ENCODE measurements at regions not wholly inside any gene's neighbourhood (a gene's known extent, or its start where the extent isn't known, plus 50 kb on each side); places are given as distances from the start of the nearest gene placed in this dataset.

- no peak for DNase-seq
These were observed 457.7 kb upstream of the SYT1 start for GRCh38 chr12:78406828-78407227.

- DNase-seq, result no peak
These were observed 456.9 kb upstream of the SYT1 start for GRCh38 chr12:78407722-78408121.

- DNase-seq, result no peak
These were observed 450.5 kb upstream of the SYT1 start for GRCh38 chr12:78414071-78414470.

- DNase-seq, result peak in 1 of 14 donors; percentile 42
These were observed 445.7 kb upstream of the SYT1 start for GRCh38 chr12:78418919-78419318.

- no peak for DNase-seq
These were observed 445.1 kb upstream of the SYT1 start for GRCh38 chr12:78419513-78419912.

- no peak for DNase-seq
These were observed 443.6 kb upstream of the SYT1 start for GRCh38 chr12:78420991-78421390.

- DNase-seq, result no peak
These were observed 434.0 kb upstream of the SYT1 start for GRCh38 chr12:78430551-78430950.

- DNase-seq, result no peak
These were observed 432.6 kb upstream of the SYT1 start for GRCh38 chr12:78431931-78432330.

GRCh38 chr12:78439666-78440065 lies 424.9 kb upstream of the SYT1 start:
- no peak for DNase-seq

GRCh38 chr12:78441737-78442453 lies 422.7 kb upstream of the SYT1 start:
- no peak for DNase-seq

- DNase-seq, result no peak
These were observed 422.1 kb upstream of the SYT1 start for GRCh38 chr12:78442454-78442801.

- DNase-seq, result no peak
These were observed 418.0 kb upstream of the SYT1 start for GRCh38 chr12:78446555-78446954.

GRCh38 chr12:78447373-78447772 lies 417.2 kb upstream of the SYT1 start:
- DNase-seq, result no peak

GRCh38 chr12:78448692-78449091 lies 415.9 kb upstream of the SYT1 start:
- no peak for DNase-seq

- DNase-seq, result no peak
These were observed 408.6 kb upstream of the SYT1 start for GRCh38 chr12:78455991-78456390.

- DNase-seq, result no peak
These were observed 406.6 kb upstream of the SYT1 start for GRCh38 chr12:78457938-78458337.

- DNase-seq, result peak in 2 of 14 donors; percentile 0 to 45
These were observed 394.0 kb upstream of the SYT1 start for GRCh38 chr12:78470354-78471195.

GRCh38 chr12:78473136-78473535 lies 391.4 kb upstream of the SYT1 start:
- DNase-seq, result peak in 1 of 14 donors; percentile 63

- peak in 1 of 14 donors; percentile 50 for DNase-seq
These were observed 391.0 kb upstream of the SYT1 start for GRCh38 chr12:78473561-78473960.

GRCh38 chr12:78483767-78484315 lies 380.7 kb upstream of the SYT1 start:
- no peak for DNase-seq

GRCh38 chr12:78489990-78490389 lies 374.6 kb upstream of the SYT1 start:
- no peak for DNase-seq

GRCh38 chr12:78490861-78491260 lies 373.7 kb upstream of the SYT1 start:
- no peak for DNase-seq

- DNase-seq, result no peak
These were observed 369.7 kb upstream of the SYT1 start for GRCh38 chr12:78494911-78495310.

GRCh38 chr12:78501825-78502224 lies 362.7 kb upstream of the SYT1 start:
- DNase-seq, result no peak

Measured in C1 segment of cervical spinal cord (tissue), 14 donors.